GM21367 (cell line): ENCODE measurements at regions not wholly inside any gene's neighbourhood (a gene's known extent, or its start where the extent isn't known, plus 50 kb on each side); places are given as distances from the start of the nearest gene placed in this dataset.

ENCODE experiments used
- ATAC-seq: cut with Tn5 transposase; IDR thresholded peaks from one replicate; pipeline ENCODE4 v1.9.1; 2021; ENCODE audit not compliant: unreplicated experiment

- ATAC-seq, result no peak
Observed at GRCh38 chr6:101202867-101203374, 190.6 kb upstream of the GRIK2 start.

GRCh38 chr6:101203664-101204063 lies 189.8 kb upstream of the GRIK2 start:
- no peak for ATAC-seq

- ATAC-seq, result no peak
Observed at GRCh38 chr6:101208152-101208551, 185.4 kb upstream of the GRIK2 start.

- no peak for ATAC-seq
Observed at GRCh38 chr6:101212640-101213039, 180.9 kb upstream of the GRIK2 start.

- no peak for ATAC-seq
Observed at GRCh38 chr6:101222007-101222406, 171.5 kb upstream of the GRIK2 start.

- no peak for ATAC-seq
Observed at GRCh38 chr6:101224751-101225150, 168.8 kb upstream of the GRIK2 start.

- ATAC-seq, result no peak
Observed at GRCh38 chr6:101226677-101227135, 166.8 kb upstream of the GRIK2 start.

- ATAC-seq, result no peak
Observed at GRCh38 chr6:101230866-101231265, 162.6 kb upstream of the GRIK2 start.

- no peak for ATAC-seq
Observed at GRCh38 chr6:101231606-101232235, 161.8 kb upstream of the GRIK2 start.

- no peak for ATAC-seq
Observed at GRCh38 chr6:101232961-101233360, 160.5 kb upstream of the GRIK2 start.

GRCh38 chr6:101236709-101237108 lies 156.8 kb upstream of the GRIK2 start:
- no peak for ATAC-seq

- ATAC-seq, result no peak
Observed at GRCh38 chr6:101241442-101241841, 152.1 kb upstream of the GRIK2 start.

- no peak for ATAC-seq
Observed at GRCh38 chr6:101249470-101249869, 144.0 kb upstream of the GRIK2 start.

GRCh38 chr6:101257163-101257562 lies 136.3 kb upstream of the GRIK2 start:
- no peak for ATAC-seq

- ATAC-seq, result no peak
Observed at GRCh38 chr6:101259505-101259904, 134.0 kb upstream of the GRIK2 start.

- ATAC-seq, result no peak
Observed at GRCh38 chr6:101263596-101263995, 129.9 kb upstream of the GRIK2 start.

GRCh38 chr6:101266063-101266462 lies 127.4 kb upstream of the GRIK2 start:
- no peak for ATAC-seq

- ATAC-seq, result no peak
Observed at GRCh38 chr6:101268541-101268940, 125.0 kb upstream of the GRIK2 start.

- no peak for ATAC-seq
Observed at GRCh38 chr6:101275251-101275650, 118.3 kb upstream of the GRIK2 start.

- ATAC-seq, result no peak
Observed at GRCh38 chr6:101276066-101276465, 117.4 kb upstream of the GRIK2 start.

GRCh38 chr6:101279410-101279809 lies 114.1 kb upstream of the GRIK2 start:
- no peak for ATAC-seq

- no peak for ATAC-seq
Observed at GRCh38 chr6:101281266-101281665, 112.2 kb upstream of the GRIK2 start.

GRCh38 chr6:101284131-101284530 lies 109.4 kb upstream of the GRIK2 start:
- no peak for ATAC-seq
